HG03095 (cell line): ENCODE measurements at regions not wholly inside any gene's neighbourhood (a gene's known extent, or its start where the extent isn't known, plus 50 kb on each side); places are given as distances from the start of the nearest gene placed in this dataset.
"Not testable (repeated sequence)": the region's sequence is repeated elsewhere in the genome, so short reads cannot be mapped to it uniquely, and the experiment has no call there.

Experiments
- ATAC-seq: cut with Tn5 transposase; IDR thresholded peaks from one replicate; pipeline ENCODE4 v1.9.1; 2021; ENCODE audit warnings: moderate library complexity; ENCODE audit not compliant: unreplicated experiment

DNA sequence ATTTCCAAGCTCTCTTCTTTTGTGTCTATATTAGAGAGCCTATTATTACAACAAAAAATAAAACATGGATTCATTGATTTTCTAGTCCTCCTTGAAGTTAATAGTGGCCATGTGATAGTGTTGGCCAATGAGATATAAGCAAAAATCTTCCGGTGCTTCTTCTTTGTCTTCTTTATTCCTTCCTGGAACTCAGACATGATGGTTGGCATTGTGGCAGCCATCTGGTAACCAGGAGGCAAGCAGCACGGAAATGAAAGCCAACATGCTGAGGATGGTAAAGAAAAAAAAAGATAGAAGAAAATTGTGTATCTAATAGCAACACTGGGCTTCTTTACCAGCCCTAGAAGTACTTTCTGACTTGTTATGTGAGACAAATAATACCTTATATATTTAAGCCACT is 50.8 kb upstream of the SEL1L start:
- no peak for ATAC-seq

DNA sequence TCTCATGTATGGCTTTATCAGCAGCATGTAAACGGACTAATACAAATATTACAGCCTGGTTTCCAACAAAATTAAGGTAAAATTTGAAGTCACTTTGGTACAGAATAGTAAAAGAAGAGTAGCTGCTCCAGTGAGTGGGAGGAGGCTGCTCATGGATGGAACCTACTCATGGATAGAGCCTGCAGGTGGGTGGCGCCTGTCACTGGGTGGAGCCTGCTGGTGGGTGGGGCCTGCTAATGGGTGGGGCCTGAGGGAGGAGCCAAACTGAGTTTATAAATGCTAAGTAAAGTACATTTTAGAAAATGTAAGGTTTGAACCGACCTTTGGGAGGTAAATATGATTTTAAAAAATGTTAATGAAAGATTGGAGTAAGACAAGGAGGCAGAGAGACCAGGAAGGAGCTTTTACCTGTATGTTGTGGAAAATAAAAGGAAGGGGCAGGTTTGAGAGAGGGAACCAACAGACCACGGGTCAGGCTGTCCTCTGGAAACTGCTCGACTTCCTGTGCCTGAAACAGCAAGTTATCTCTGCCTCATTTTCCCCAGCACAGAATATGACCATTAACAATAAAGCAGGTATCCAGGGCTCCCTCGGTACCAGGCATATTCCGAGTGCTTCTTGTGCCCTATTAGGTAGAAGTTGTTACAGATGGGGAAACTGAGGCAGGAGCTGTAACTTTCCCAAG is 55.9 kb upstream of the SEL1L start:
- no peak for ATAC-seq

DNA sequence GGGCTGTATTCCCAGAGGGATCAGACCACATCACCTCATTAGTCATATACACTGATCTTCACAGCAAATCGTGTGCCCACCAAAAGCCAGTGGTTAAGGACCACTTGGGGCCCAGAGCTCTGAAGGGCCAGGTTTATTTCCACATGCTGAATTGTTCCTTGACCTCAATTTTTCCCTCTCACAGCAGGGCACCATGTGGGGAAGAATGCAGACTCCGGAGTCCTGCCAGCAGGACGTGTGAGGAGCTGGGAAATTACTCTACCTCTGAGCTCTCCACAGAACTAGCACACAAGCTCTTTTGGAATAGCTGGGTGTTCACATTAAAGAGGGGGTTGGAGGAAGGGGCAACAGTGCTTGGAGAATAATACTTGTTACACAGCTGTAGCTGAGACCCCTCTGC is 57.6 kb upstream of the SEL1L start:
- no peak for ATAC-seq

DNA sequence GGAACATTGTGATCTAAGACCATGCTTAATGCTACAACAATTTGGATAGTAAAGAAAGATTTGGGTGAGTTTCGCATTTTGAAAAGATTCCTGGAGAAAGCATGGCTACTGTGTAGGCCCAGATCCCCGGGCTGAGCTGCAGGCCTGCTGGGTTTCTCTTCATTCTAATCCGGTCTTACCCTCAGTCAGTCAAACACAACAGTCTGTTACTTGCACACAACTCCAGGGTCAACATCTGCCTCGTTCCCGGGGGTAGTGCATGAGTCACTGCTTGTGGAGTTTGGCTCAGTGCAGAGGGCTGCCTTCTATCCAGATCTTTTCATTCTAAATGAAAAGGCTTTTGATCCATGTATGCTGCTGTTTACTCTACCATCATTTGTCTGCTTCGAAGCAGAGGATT is 60.4 kb upstream of the SEL1L start:
- no peak for ATAC-seq

DNA sequence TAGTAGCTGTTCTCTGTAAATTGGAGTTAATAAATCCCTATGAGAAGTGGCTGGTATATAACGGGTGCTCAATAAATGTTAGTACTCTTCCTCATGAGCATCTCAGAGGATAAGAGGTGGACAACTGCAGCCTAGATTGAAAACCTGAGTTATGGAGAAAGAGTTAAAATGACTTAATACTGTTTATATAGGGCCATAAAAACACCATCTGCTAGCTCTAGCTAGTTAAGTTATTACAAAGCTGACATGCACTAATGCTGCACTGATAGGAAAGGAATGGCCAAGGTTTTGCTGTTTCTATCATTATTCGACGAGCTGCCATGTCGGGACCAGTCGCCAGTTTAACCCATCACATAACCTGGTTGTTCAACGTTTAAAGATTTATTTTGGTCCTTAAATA is 72.0 kb upstream of the SEL1L start:
- ATAC-seq = no peak

DNA sequence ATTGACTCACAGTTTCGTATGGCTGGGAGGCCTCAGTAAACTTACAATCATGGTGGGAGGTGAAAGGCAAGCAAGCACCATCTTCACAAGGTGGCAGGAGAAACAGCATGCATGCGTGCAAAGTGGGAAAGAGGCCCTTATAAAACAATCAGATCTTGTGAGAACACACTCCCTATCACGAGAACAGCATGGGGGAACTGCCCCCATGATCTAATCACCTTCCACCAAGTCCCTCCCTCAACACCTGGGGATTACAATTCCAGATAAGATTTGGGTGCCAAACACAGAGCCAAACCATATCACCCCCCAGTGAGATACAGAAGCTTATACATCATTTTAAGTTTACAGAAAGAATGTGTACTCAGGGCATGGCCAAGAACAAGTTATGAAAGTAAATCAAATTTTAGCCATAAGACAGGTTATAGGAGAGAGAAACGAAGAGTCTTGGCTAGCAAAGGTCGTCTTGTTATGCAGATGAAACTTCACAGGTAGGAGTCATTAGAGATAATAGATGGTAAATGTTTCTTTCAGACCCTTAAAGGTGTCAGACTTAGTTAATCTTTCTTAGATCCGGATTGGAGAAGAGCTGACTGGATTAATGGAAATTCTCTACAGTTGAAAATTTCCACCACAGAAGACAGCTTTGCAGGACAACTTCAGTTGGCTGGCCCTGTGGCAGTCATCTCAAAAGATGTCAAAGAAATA is 79.8 kb upstream of the SEL1L start:
- ATAC-seq = no peak

DNA sequence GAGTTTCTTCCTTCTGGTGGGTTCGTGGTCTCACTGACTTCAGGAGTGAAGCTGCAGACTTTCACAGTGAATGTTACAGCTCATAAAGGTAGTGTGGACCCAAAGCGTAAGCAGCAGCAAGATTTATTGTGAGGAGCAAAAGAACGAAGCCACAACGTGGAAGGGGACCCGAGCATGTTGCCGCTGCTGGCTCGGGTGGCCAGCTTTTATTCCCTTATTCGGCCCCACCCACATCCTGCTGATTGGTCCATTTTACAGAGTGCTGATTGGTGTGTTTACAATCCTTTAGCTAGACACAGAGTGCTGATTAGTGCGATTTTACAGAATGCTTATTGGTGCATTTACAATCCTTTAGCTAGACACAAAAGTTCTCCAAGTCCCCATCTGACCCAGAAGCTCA is 80.6 kb upstream of the SEL1L start:
- ATAC-seq = not testable (repeated sequence)

DNA sequence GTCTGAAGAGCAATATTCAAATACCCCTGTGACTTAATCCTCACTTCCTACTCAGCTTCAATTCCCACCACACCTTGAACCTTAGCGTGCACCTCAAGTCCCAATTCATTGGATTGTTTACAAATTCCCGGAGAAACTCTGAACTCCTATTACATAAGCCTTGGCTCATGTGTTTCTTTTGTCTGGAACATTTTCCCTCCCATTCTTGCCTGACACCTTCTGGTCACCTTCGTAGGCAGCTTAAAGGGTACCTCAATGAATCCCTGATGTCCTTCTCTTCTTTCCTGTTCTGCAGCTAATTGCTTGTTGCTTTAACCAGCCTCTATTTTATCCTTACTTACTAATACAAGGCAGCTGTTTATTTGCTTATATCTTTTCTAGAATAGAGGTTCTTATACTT is 85.0 kb upstream of the SEL1L start:
- no peak for ATAC-seq

DNA sequence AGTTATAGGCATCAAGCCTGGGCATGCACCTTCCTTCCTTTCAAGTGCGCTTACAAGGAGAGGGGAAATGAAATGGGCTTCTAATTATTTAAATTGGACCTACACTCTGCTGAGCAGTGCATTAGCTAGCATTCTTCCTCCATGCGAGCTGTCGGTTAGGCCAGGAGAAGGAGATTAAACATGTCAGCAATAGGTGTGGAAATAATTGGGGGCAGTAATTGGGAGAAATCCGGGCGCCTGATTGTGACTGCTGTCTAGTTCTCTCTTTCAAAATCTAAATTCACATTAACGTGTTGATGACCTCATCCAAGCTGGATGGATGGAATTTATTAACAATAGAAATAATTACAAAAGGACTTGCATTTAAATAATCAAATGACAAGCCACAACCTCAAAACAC is 86.2 kb upstream of the SEL1L start:
- no peak for ATAC-seq

DNA sequence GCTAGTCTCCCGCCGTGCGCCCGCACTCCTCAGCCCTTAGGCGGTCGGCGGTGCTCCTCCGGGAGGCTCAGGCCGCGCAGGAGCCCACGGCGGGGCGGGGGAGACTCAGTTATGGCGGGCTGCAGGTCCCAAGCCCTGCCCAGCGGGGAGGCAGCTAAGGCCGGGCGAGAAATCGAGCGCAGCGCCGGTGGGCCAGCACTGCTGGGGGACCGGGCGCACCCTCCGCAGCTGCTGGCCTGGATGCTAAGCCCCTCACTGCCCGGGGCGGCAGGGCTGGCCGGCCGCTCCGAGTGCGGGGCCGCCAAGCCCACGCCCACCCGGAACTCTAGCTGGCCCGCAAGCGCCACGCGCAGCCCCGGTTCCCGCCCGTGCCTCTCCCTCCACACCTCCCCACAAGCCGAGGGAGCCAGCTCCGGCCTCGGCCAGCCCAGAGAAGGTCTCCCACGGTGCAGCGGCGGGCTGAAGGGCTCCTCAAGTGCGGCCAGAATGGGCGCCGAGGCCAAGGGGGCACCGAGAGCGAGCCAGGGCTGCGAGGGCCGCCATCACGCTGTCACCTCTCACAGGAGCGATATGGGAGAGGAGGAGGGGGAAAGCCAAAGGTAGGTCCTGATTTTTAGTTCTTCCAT is 90.2 kb upstream of the SEL1L start:
- not testable (repeated sequence) for ATAC-seq

DNA sequence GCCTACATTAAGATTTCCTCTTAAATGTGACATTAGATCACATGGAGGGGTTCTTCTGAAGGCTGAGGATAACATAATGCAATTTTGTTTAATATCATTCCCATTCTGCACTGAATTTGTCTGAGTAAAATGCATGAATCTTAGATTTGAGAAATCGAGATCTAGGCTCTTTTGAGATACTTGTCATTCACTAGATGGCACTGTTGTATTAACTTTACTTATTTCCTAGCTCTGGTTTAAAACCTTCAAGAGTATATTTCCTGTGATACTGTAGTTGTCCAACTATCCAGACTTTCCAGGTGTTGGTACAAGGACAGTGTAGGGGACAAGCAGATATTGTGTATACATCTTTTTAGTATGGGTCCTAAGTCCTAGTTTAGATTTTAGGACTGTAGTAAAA is 91.7 kb upstream of the SEL1L start:
- no peak for ATAC-seq

DNA sequence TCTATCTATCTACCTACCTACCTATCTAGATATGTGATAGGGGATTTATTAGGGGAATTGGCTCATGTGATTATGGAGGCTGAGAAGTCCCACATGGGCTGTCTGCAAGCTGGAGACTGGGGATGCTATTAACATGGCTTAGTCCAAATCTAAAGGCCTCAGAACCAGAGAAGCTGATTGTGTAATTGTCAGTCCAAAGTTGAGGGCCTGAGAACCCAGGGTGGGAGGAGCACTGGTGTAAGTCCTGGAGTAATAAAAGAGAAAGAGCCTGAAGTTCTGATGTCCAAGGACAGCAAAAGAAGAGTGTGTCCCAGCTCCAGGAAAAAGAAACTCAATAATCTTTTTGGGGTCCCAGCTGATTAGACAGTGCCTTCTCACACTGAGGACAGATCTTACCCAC is 98.5 kb upstream of the SEL1L start:
- no peak for ATAC-seq

DNA sequence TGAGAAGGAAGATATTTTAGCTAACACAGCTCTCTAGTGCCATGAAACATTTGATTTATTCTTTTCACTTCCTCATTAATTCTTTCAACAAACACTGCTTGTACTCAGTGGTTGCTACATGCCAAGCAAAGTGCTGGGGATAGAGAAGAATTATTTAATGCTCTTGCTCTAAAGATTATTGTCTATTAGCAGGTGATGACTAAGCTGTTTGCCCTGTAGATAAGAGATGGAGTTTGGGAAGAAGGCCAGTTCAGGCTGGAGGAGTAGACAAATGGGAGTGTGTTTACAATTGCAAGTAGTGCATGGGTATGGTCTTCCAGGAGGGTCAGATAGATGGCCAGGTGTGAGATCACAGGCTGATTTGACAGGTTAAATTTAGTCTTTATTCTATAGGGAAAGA is 99.8 kb upstream of the SEL1L start:
- ATAC-seq = no peak

DNA sequence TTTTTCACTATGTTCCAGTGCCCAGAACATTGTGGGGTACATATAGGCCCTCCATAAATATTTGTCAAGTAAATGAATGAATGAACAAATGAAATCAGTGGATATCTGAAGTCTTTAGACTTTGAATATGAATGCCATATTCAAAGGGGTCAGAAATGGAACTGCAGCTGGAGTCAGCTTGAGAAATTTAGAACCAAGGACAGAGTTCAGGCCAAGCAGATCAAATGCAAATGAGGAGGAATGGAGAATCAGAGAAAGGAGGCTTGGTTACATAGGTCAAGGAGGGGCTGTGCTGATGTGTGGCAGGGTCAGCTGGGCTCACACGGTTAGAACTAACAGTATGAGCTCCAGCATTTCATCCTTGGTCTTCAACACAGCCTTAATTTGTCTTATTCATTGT is 104.0 kb upstream of the SEL1L start:
- no peak for ATAC-seq

DNA sequence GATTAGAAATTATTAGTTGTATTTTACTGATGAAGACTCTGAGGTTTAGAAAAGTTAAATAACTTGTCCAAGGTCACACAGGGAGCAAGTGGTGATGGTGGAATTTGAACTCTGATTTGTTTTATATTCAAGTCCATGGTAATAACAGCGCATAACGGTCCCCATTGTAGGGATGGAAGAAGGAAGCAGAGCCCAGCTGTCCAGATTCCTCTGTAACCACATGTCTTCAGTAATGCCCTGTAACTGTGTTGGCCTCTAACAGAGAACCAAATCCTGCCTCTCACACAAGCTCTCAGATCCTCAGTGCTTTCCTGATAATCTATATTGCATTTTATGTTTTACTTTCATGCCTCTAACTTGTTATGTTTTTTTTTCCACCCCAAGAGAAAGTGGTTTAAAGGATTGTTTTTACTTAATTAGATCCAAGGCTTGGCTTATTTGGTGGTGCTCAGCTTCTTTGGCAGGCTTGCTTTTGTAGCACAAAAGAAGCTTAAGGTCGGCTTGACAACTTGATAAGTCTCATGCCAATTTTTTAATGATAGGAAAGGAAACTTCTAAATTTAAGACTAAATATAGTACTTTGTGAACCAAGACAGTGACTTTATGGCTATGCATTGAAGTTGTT is 105.1 kb upstream of the SEL1L start:
- ATAC-seq = no peak

DNA sequence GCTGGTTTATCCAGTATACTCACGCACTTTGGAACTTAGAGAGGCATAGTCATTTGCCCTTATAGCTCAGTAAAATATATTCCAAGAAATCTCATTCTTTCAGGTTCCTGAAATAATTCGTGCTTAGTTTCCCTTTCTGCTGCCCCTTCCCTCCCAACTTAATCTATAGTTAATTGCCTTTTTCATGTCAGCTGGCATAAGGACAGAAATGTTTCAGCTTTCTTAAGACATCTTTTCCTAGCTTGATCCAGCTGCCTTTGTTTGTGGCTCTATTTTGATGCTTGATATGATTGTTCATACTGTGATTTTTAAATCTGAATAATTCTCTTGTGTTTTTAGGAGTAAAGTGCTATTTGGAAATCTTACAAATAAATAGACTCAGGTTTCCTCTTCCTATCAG is 120.0 kb upstream of the SEL1L start:
- ATAC-seq = no peak

DNA sequence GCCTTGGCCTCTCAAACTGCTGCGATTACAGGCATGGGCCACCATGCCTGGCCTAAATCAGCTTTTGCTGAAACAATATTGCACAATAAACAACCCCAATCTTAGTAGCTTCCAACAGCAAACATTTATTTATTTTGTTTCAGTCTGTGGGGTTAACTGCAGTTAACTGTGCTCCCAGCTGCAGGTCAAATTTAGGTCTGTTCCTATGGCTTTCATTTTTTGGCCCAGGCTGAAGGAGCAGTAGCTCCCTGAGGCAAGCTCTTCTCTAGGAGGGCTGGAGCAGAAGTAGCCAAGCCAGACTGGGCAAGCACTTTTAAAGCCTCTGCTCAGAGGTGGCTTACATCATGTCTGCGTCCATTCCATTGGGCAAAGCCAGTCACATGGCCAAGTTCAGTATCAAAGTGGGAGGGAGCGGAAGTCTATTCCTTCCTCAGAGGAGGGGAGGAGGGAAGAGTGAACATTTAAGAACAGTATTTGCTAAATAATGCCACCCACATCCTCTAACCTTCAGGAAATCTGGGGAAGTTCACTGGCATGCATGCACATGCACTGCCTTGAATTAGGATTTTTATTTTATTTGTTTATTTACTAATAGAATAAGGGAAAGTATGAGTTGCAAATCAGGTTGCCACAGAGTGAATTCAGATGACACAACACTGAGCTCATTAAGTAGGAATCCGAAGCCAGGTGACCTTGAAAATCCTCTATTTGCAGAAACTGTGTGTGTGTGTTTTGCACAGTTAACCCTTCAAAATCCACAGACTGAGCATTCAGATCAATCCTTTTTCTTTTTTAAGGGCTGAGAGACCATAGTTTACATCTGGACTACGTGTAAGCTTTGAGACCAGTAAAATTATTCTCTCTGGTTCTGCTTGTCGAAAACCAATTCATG is 122.0 kb upstream of the SEL1L start:
- ATAC-seq = no peak

DNA sequence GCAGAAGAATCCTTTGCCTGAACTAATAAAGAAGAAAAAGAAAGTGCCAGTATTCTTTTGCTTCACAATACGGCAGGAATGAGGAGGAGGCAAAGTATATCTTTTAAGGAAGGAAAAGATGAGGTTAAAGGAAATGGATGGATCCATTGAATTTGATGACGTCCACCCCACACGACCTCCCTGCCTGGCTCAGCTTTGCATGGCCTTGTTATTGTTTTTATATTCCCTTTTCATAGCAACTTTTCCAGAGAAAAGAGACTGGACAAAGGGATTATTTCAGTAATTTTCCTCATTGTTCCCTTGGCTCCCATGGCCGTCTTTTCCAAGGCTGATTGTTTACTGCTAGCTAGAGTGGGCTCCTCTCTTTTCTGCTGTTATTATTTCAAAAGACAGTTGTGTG is 123.2 kb upstream of the SEL1L start:
- no peak for ATAC-seq

DNA sequence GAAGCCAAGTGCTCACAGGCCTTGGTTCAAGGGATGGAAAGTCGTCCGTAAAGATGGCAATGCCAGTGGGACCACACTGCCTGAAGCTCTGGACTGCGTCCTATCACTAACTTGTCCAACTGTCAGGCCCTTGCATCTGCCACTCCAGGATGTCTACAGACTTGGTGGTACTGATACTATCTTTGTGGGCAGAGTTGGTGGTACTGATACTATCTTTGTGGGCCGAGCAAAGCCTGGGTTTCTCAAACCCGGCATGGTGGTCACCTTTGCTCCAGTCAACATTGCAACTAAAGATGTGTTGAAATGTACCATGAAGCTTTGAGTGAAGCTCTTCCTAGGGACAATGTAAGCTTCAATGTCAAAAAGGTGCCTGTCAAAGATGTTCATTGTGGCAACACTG is 128.4 kb upstream of the SEL1L start:
- ATAC-seq = no peak

DNA sequence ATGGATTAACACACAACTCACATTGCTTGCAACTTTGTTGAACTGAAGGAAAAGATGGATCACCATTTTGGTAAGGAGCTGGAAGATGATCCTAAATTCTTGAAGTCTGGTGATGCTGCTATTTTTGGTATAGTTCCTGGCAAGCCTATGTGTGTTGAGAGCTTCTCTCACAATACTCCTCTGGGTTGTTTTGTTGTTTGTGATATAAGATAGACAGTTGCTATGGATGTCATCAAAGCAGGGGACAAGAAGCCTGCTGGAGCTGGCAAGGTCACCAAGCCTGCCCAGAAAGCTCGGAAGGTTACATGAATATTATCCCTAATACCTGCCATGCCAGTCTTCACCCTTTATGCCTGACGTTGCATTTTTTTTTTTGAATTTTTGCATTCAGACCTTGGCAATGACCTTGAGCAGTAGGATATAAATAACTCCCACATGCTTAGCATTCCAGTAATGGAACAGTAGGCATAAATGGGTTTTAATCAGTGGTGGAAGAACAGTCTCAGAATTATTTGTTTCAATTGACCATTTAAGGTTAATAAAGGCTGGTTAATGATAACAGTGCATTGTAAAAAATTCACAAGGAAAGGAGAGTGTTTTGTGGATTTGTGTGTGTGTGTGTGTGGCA is 129.0 kb upstream of the SEL1L start:
- no peak for ATAC-seq
